WTC11 (cell line): ENCODE measurements at regions not wholly inside any gene's neighbourhood (a gene's known extent, or its start where the extent isn't known, plus 50 kb on each side); places are given as distances from the start of the nearest gene placed in this dataset.

ENCODE experiments used
- ATAC-seq: fragments of 200-7000 bp; cut with Tn5 transposase; 2 replicates; pipeline ENCODE4 v1.10.0; 2021; ENCODE audit warnings: mild to moderate bottlenecking, moderate library complexity
- CTCF ChIA-PET: fragments of 300-600 bp; sonication (Branson Sonifier 250); formaldehyde crosslinking; loops from one replicate; lab custom pipeline; 2021; ENCODE audit warnings: antibody characterized with exemption; lab: Charles Lee
- POLR2A ChIA-PET: fragments of 350-600 bp; sonication (Branson Sonifier 250); formaldehyde crosslinking; loops from one replicate; lab custom pipeline; 2021; ENCODE audit warnings: antibody characterized with exemption; lab: Charles Lee
- DNase-seq: peaks from one replicate; pipeline ENCODE4 v3.0.0; 2021; ENCODE audit warnings: low spot score
- H3K27ac Mint-ChIP-seq: 2 replicates; pipeline ENCODE4 v1.8.0; 2021; ENCODE audit warnings: mixed read lengths
- H3K27me3 Mint-ChIP-seq: 2 replicates; pipeline ENCODE4 v1.8.0; 2021; ENCODE audit warnings: low read depth, mild to moderate bottlenecking, moderate library complexity, mixed read lengths
- H3K36me3 Mint-ChIP-seq: 2 replicates; pipeline ENCODE4 v1.8.0; 2021; ENCODE audit warnings: mixed read lengths
- H3K4me1 Mint-ChIP-seq: 2 replicates; pipeline ENCODE4 v1.8.0; 2022; ENCODE audit warnings: mixed read lengths
- H3K4me3 Mint-ChIP-seq: 2 replicates; pipeline ENCODE4 v1.8.0; 2021; ENCODE audit warnings: mild to moderate bottlenecking, moderate library complexity, mixed read lengths
- H3K9me3 Mint-ChIP-seq: 2 replicates; pipeline ENCODE4 v1.8.0; 2021; ENCODE audit warnings: mixed read lengths
- AR ChIP-seq: fragments of 250-450 bp; sonication (Bioruptor Pico); IDR thresholded peaks from 2 replicates; pipeline ENCODE4 v1.9.0; 2021; ENCODE audit warnings: mild to moderate bottlenecking
- ATF1 ChIP-seq: sonication (generic); formaldehyde crosslinking; IDR thresholded peaks from 2 replicates; pipeline ENCODE4 v1.8.1; 2023; ENCODE audit warnings: mild to moderate bottlenecking, moderate library complexity, missing genetic modification reagents
- CBFB ChIP-seq: sonication (generic); formaldehyde crosslinking; IDR thresholded peaks from 2 replicates; pipeline ENCODE4 v1.8.1; 2022; ENCODE audit warnings: mild to moderate bottlenecking, low read depth, missing genetic modification reagents
- CREM ChIP-seq: sonication (generic); formaldehyde crosslinking; IDR thresholded peaks from 2 replicates; pipeline ENCODE4 v1.8.1; 2022; ENCODE audit warnings: mild to moderate bottlenecking, missing genetic modification reagents, moderate library complexity
- E2F4 ChIP-seq: sonication (generic); formaldehyde crosslinking; IDR thresholded peaks from 2 replicates; pipeline ENCODE4 v1.8.1; 2022; ENCODE audit warnings: low read depth, mild to moderate bottlenecking, moderate library complexity, missing genetic modification reagents, borderline replicate concordance
- E2F5 ChIP-seq: sonication (generic); formaldehyde crosslinking; IDR thresholded peaks from 2 replicates; pipeline ENCODE4 v1.8.1; 2022; ENCODE audit warnings: mild to moderate bottlenecking, moderate library complexity, missing genetic modification reagents
- ELF4 ChIP-seq: sonication (generic); formaldehyde crosslinking; IDR thresholded peaks from 2 replicates; pipeline ENCODE4 v1.8.1; 2022; ENCODE audit warnings: low read depth, mild to moderate bottlenecking, moderate library complexity, missing genetic modification reagents
- ESRRA ChIP-seq: sonication (generic); formaldehyde crosslinking; IDR thresholded peaks from 2 replicates; pipeline ENCODE4 v1.8.1; 2022; ENCODE audit warnings: mild to moderate bottlenecking, missing genetic modification reagents, borderline replicate concordance
- FOXJ3 ChIP-seq: sonication (generic); formaldehyde crosslinking; IDR thresholded peaks from 2 replicates; pipeline ENCODE4 v1.9.0; 2021; ENCODE audit warnings: missing genetic modification reagents, mild to moderate bottlenecking, borderline replicate concordance
- FOXK1 ChIP-seq: sonication (generic); formaldehyde crosslinking; IDR thresholded peaks from 2 replicates; pipeline ENCODE4 v1.8.0; 2022; ENCODE audit warnings: mild to moderate bottlenecking, moderate library complexity, missing genetic modification reagents
- HMGA2 ChIP-seq: fragments of 250-450 bp; sonication (Bioruptor Pico); IDR thresholded peaks from 2 replicates; pipeline ENCODE4 v1.4.0; 2021; ENCODE audit warnings: mild to moderate bottlenecking, moderate library complexity
- JAZF1 ChIP-seq: fragments of 250-450 bp; sonication (Bioruptor Pico); IDR thresholded peaks from 2 replicates; pipeline ENCODE4 v1.9.0; 2021; ENCODE audit warnings: moderate library complexity, mild to moderate bottlenecking, inconsistent platforms
- KAT7 ChIP-seq: sonication (generic); formaldehyde crosslinking; IDR thresholded peaks from 2 replicates; pipeline ENCODE4 v1.8.1; 2023; ENCODE audit warnings: missing genetic modification reagents, mild to moderate bottlenecking, borderline replicate concordance
- MAX ChIP-seq: sonication (generic); formaldehyde crosslinking; IDR thresholded peaks from 2 replicates; pipeline ENCODE4 v1.8.0; 2022; ENCODE audit warnings: mild to moderate bottlenecking, missing genetic modification reagents
- MXD4 ChIP-seq: fragments of 250-450 bp; sonication (Bioruptor Pico); IDR thresholded peaks from 2 replicates; pipeline ENCODE4 v1.8.0; 2021; ENCODE audit warnings: mild to moderate bottlenecking, moderate library complexity, borderline replicate concordance
- NR3C1 ChIP-seq: sonication (generic); formaldehyde crosslinking; conservative IDR thresholded peaks from 2 replicates; pipeline ENCODE4 v1.8.1; 2023; ENCODE audit warnings: low read depth, mild to moderate bottlenecking, missing genetic modification reagents
- PREB ChIP-seq: sonication (generic); formaldehyde crosslinking; IDR thresholded peaks from 2 replicates; pipeline ENCODE4 v1.8.1; 2022; ENCODE audit warnings: mild to moderate bottlenecking, missing genetic modification reagents, moderate library complexity, borderline replicate concordance
- SMAD3 ChIP-seq: sonication (generic); formaldehyde crosslinking; IDR thresholded peaks from 2 replicates; pipeline ENCODE4 v1.8.0; 2022; ENCODE audit warnings: missing genetic modification reagents, mild to moderate bottlenecking, borderline replicate concordance
- SOX15 ChIP-seq: fragments of 250-450 bp; sonication (Bioruptor Pico); IDR thresholded peaks from 2 replicates; pipeline ENCODE4 v1.9.0; 2021; ENCODE audit warnings: mild to moderate bottlenecking
- USF2 ChIP-seq: sonication (generic); formaldehyde crosslinking; IDR thresholded peaks from 2 replicates; pipeline ENCODE4 v1.8.1; 2023; ENCODE audit warnings: mild to moderate bottlenecking, missing genetic modification reagents, moderate library complexity
- ZNF317 ChIP-seq: sonication (generic); formaldehyde crosslinking; IDR thresholded peaks from 2 replicates; pipeline ENCODE4 v1.8.1; 2023; ENCODE audit warnings: low read depth, mild to moderate bottlenecking, moderate library complexity, missing genetic modification reagents, borderline replicate concordance
- ZNF416 ChIP-seq: fragments of 250-450 bp; sonication (Bioruptor Pico); IDR thresholded peaks from 2 replicates; pipeline ENCODE4 v1.9.0; 2021; ENCODE audit warnings: mild to moderate bottlenecking, inconsistent platforms
- ZNF423 ChIP-seq: fragments of 250-450 bp; sonication (Bioruptor Pico); IDR thresholded peaks from 2 replicates; pipeline ENCODE4 v2.1.2; 2022; ENCODE audit warnings: mild to moderate bottlenecking, moderate library complexity
- ZSCAN18 ChIP-seq: fragments of 250-450 bp; sonication (Bioruptor Pico); IDR thresholded peaks from 2 replicates; pipeline ENCODE4 v2.1.2; 2022; ENCODE audit warnings: mild to moderate bottlenecking, moderate library complexity

- TF ChIP-seq AR (CRISPR knock-in tag) (no peak), JAZF1 (CRISPR knock-in tag) (no peak)
- TF ChIP-seq, all 79 proteins: peak for 0
Observed at GRCh38 chr9:75432888-75433287, 344.6 kb downstream of the OSTF1 start (continued).

- POLR2A ChIA-PET, result no interaction called here
- CTCF ChIA-PET, result no interaction called here
Observed at GRCh38 chr9:75438716-75439115, 350.4 kb downstream of the OSTF1 start.

GRCh38 chr9:75440914-75441313, 352.6 kb downstream of the OSTF1 start:
- Mint-ChIP-seq H3K27me3 (no peaks in the 10 kb centered on the region; the same call in 1 of the 2 replicates), H3K4me3 (no peak overlapping the region), H3K4me1 (peaks cover 7% of the 10 kb centered on the region; the same call in 1 of the 2 replicates), H3K36me3 (peaks cover 23% of the 10 kb centered on the region), H3K27ac (no peak overlapping the region), H3K9me3 (peaks cover 26% of the 10 kb centered on the region)
- ATAC-seq (no peak), DNase-seq (no peak)
- ChIA-PET CTCF (interaction anchor here (0.6 kb wide), 1 partner anchor 368 kb away, joined by 3 read pairs; no protein-coding TSS in a partner anchor), POLR2A (no interaction called here)
- TF ChIP-seq E2F5 (no peak), ZSCAN18 (no peak), ESRRA (CRISPR knock-in tag) (no peak), ELF4 (CRISPR knock-in tag) (no peak), KAT7 (CRISPR knock-in tag) (no peak), SMAD3 (CRISPR knock-in tag) (no peak), ATF1 (CRISPR knock-in tag) (no peak), MXD4 (no peak), USF2 (CRISPR knock-in tag) (no peak)

More at GRCh38 chr9:75438716-75439115, 350.4 kb downstream of the OSTF1 start:
- Mint-ChIP-seq H3K9me3 (peaks cover 13% of the 10 kb centered on the region), H3K4me1 (peaks cover 7% of the 10 kb centered on the region; the same call in 1 of the 2 replicates), H3K27ac (no peak overlapping the region), H3K36me3 (peaks cover 11% of the 10 kb centered on the region), H3K27me3 (no peaks in the 10 kb centered on the region; the same call in 1 of the 2 replicates), H3K4me3 (no peak overlapping the region)
- DNase-seq (no peak), ATAC-seq (no peak)
- TF ChIP-seq SOX15 (CRISPR knock-in tag), result no peak
- no peak for TF ChIP-seq SMAD3 (CRISPR knock-in tag)
- TF ChIP-seq ZNF317 (CRISPR knock-in tag), result no peak
- TF ChIP-seq USF2 (CRISPR knock-in tag), result no peak
- TF ChIP-seq CBFB (CRISPR knock-in tag), result no peak
- no peak for TF ChIP-seq HMGA2 (CRISPR knock-in tag)
- no peak for TF ChIP-seq NR3C1 (CRISPR knock-in tag)
- TF ChIP-seq ZNF423 (CRISPR knock-in tag), result no peak
- no peak for TF ChIP-seq FOXK1
- no peak for TF ChIP-seq MXD4
- TF ChIP-seq FOXJ3 (CRISPR knock-in tag), result no peak
- TF ChIP-seq ZNF416 (CRISPR knock-in tag), result no peak
- no peak for TF ChIP-seq MAX (CRISPR knock-in tag)
- no peak for TF ChIP-seq ATF1 (CRISPR knock-in tag)
- no peak for TF ChIP-seq CREM (CRISPR knock-in tag)
- TF ChIP-seq PREB (CRISPR knock-in tag), result no peak
- no peak for TF ChIP-seq E2F4 (CRISPR knock-in tag)
- TF ChIP-seq ESRRA (CRISPR knock-in tag), result no peak
